SK-N-SH treated with all-trans-retinoic acid at 6 μM for 48 hours (cell line): ENCODE measurements at regions not wholly inside any gene's neighbourhood (a gene's known extent, or its start where the extent isn't known, plus 50 kb on each side); places are given as distances from the start of the nearest gene placed in this dataset.
"Not testable (repeated sequence)": the region's sequence is repeated elsewhere in the genome, so short reads cannot be mapped to it uniquely, and the experiment has no call there.

Experiments used
- ATAC-seq: fragments of 200-7000 bp; cut with Tn5 transposase; 3 replicates; pipeline ENCODE4 v1.9.1; 2020; ENCODE audit warnings: mild to moderate bottlenecking, moderate library complexity
- ARNTL ChIP-seq: fragments of 450-650 bp; formaldehyde crosslinking; IDR thresholded peaks from 2 replicates; pipeline ENCODE4 v1.5.0; 2020; ENCODE audit warnings: low read depth, mild to moderate bottlenecking, moderate library complexity, borderline replicate concordance
- BACH2 ChIP-seq: fragments of 250-450 bp; sonication (Bioruptor Pico); IDR thresholded peaks from 2 replicates; pipeline ENCODE4 v1.9.0; 2021; ENCODE audit warnings: mild to moderate bottlenecking, borderline replicate concordance
- CREB5 ChIP-seq: fragments of 250-450 bp; sonication (Bioruptor Pico); IDR thresholded peaks from 2 replicates; pipeline ENCODE4 v1.5.1; 2020; ENCODE audit warnings: low read depth, mild to moderate bottlenecking, moderate library complexity
- CSDC2 ChIP-seq: fragments of 250-450 bp; sonication (Bioruptor Pico); IDR thresholded peaks from 2 replicates; pipeline ENCODE4 v1.5.0; 2020; ENCODE audit warnings: mild to moderate bottlenecking, moderate library complexity
- CSRNP3 ChIP-seq: fragments of 250-450 bp; sonication (Bioruptor Pico); IDR thresholded peaks from 2 replicates; pipeline ENCODE4 v1.5.1; 2021; ENCODE audit warnings: mild to moderate bottlenecking, moderate library complexity
- ESRRG ChIP-seq: fragments of 250-450 bp; sonication (Bioruptor Pico); IDR thresholded peaks from 2 replicates; pipeline ENCODE4 v1.6.1; 2021; ENCODE audit warnings: mild to moderate bottlenecking
- GLIS3 ChIP-seq: fragments of 250-450 bp; sonication (Bioruptor Pico); IDR thresholded peaks from 2 replicates; pipeline ENCODE4 v1.5.0; 2020; ENCODE audit warnings: mild to moderate bottlenecking, moderate library complexity
- ISL1 ChIP-seq: fragments of 250-450 bp; sonication (Bioruptor Pico); IDR thresholded peaks from 2 replicates; pipeline ENCODE4 v2.1.2; 2022; ENCODE audit warnings: mild to moderate bottlenecking, moderate library complexity
- OSR1 ChIP-seq: fragments of 250-450 bp; sonication (Bioruptor Pico); IDR thresholded peaks from 2 replicates; pipeline ENCODE4 v1.8.0; 2022; ENCODE audit warnings: moderate library complexity, mild to moderate bottlenecking, inconsistent platforms
- POU6F1 ChIP-seq: fragments of 250-450 bp; sonication (Bioruptor Pico); IDR thresholded peaks from 2 replicates; pipeline ENCODE4 v1.8.0; 2021; ENCODE audit warnings: low read depth, mild to moderate bottlenecking, moderate library complexity, borderline replicate concordance
- PPARA ChIP-seq: fragments of 250-450 bp; sonication (Bioruptor Pico); IDR thresholded peaks from 2 replicates; pipeline ENCODE4 v1.5.0; 2020; ENCODE audit warnings: mild to moderate bottlenecking, borderline replicate concordance
- RARB ChIP-seq: fragments of 250-450 bp; sonication (Bioruptor Pico); IDR thresholded peaks from 2 replicates; pipeline ENCODE4 v1.8.0; 2021; ENCODE audit warnings: mild to moderate bottlenecking, moderate library complexity
- SNAI2 ChIP-seq: fragments of 250-450 bp; sonication (Bioruptor Pico); IDR thresholded peaks from 2 replicates; pipeline ENCODE4 v1.5.0; 2020; ENCODE audit warnings: mild to moderate bottlenecking, moderate library complexity
- TOX ChIP-seq: fragments of 250-450 bp; sonication (Bioruptor Pico); IDR thresholded peaks from 2 replicates; pipeline ENCODE4 v1.8.0; 2021; ENCODE audit warnings: mild to moderate bottlenecking, moderate library complexity, borderline replicate concordance
- TSHZ2 ChIP-seq: fragments of 250-450 bp; sonication (Bioruptor Pico); IDR thresholded peaks from 2 replicates; pipeline ENCODE4 v1.5.0; 2020; ENCODE audit warnings: mild to moderate bottlenecking, moderate library complexity
- ZC3H10 ChIP-seq: fragments of 250-450 bp; sonication (Bioruptor Pico); IDR thresholded peaks from 2 replicates; pipeline ENCODE4 v1.5.1; 2021; ENCODE audit warnings: mild to moderate bottlenecking, moderate library complexity
- ZFP3 ChIP-seq: fragments of 250-450 bp; sonication (Bioruptor Pico); IDR thresholded peaks from 2 replicates; pipeline ENCODE4 v1.5.0; 2020; ENCODE audit warnings: mild to moderate bottlenecking, moderate library complexity
- ZFP30 ChIP-seq: fragments of 450-650 bp; formaldehyde crosslinking; IDR thresholded peaks from 2 replicates; pipeline ENCODE4 v1.5.0; 2022; ENCODE audit warnings: mild to moderate bottlenecking, moderate library complexity
- ZNF70 ChIP-seq: fragments of 450-650 bp; formaldehyde crosslinking; IDR thresholded peaks from 2 replicates; pipeline ENCODE4 v1.5.0; 2020; ENCODE audit warnings: mild to moderate bottlenecking, moderate library complexity
- TF ChIP-seq, protein P1 (sequence below): fragments of 250-450 bp; sonication (Bioruptor Pico); IDR thresholded peaks from 2 replicates; pipeline ENCODE4 v1.8.0; 2020; ENCODE audit warnings: mild to moderate bottlenecking, moderate library complexity, borderline replicate concordance

- no peak for ATAC-seq
- no peak for TF ChIP-seq ARNTL (CRISPR knock-in tag)
- TF ChIP-seq SNAI2 (CRISPR knock-in tag): no peak
- TF ChIP-seq ESRRG (CRISPR knock-in tag): no peak
- no peak for TF ChIP-seq ZC3H10 (CRISPR knock-in tag)
- TF ChIP-seq TOX (CRISPR knock-in tag): no peak
- TF ChIP-seq PPARA (CRISPR knock-in tag): no peak
- no peak for TF ChIP-seq ZFP30 (CRISPR knock-in tag)
- TF ChIP-seq GLIS3: no peak
- no peak for TF ChIP-seq POU6F1
- no peak for TF ChIP-seq ZFP3 (CRISPR knock-in tag)
- no peak for TF ChIP-seq CREB5 (CRISPR knock-in tag)
- TF ChIP-seq OSR1 (CRISPR knock-in tag): no peak
- TF ChIP-seq, protein P1, sequence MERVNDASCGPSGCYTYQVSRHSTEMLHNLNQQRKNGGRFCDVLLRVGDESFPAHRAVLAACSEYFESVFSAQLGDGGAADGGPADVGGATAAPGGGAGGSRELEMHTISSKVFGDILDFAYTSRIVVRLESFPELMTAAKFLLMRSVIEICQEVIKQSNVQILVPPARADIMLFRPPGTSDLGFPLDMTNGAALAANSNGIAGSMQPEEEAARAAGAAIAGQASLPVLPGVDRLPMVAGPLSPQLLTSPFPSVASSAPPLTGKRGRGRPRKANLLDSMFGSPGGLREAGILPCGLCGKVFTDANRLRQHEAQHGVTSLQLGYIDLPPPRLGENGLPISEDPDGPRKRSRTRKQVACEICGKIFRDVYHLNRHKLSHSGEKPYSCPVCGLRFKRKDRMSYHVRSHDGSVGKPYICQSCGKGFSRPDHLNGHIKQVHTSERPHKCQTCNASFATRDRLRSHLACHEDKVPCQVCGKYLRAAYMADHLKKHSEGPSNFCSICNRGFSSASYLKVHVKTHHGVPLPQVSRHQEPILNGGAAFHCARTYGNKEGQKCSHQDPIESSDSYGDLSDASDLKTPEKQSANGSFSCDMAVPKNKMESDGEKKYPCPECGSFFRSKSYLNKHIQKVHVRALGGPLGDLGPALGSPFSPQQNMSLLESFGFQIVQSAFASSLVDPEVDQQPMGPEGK (CRISPR knock-in tag): no peak
- TF ChIP-seq TSHZ2 (CRISPR knock-in tag): no peak
- TF ChIP-seq, all 23 proteins: peak for 0
Observed at GRCh38 chr4:187739771-187740170, 255.8 kb upstream of the ZFP42 start.

DNA sequence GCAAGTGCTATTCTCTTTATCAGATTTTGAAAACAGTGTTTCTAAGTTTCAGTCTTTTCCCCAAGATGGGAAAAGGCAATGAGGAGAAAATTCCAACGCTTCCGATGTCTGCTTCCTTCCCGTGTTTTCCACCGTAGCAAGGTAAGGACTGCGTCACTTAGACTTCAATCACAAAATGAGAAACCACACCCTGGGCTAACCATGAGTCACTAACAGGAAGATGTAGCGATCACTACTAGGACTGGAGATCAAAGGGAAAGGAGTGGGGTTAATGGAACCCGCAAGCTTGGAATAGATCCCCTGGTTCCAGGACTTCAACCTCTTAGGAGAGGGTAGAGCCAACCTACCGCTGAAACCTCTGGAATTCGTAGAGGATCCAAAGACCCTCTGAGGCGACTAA is 250.7 kb upstream of the ZFP42 start:
- no peak for TF ChIP-seq SNAI2 (CRISPR knock-in tag)
- no peak for TF ChIP-seq TSHZ2 (CRISPR knock-in tag)
- no peak for TF ChIP-seq CSDC2
- no peak for TF ChIP-seq POU6F1
- TF ChIP-seq ISL1 (CRISPR knock-in tag): no peak
- no peak for TF ChIP-seq BACH2 (CRISPR knock-in tag)
- no peak for TF ChIP-seq OSR1 (CRISPR knock-in tag)
- no peak for TF ChIP-seq CSRNP3 (CRISPR knock-in tag)
- TF ChIP-seq CREB5 (CRISPR knock-in tag): no peak
- no peak for TF ChIP-seq ZNF70 (CRISPR knock-in tag)
- no peak for TF ChIP-seq PPARA (CRISPR knock-in tag)
- TF ChIP-seq RARB (CRISPR knock-in tag): no peak
- no peak for TF ChIP-seq GLIS3

GRCh38 chr4:187750652-187751051 is 244.9 kb upstream of the ZFP42 start:
- not testable (repeated sequence) for ATAC-seq

More for the DNA sequence above, 250.7 kb upstream of the ZFP42 start:
- no peak for ATAC-seq
